ENCODE measurements at regions not wholly inside any gene's neighbourhood (a gene's known extent, or its start where the extent isn't known, plus 50 kb on each side); places are given as distances from the start of the nearest gene placed in this dataset.

GRCh38 chr15:34700891-34701427, 53.8 kb downstream of the GJD2 start:
- Histone ChIP-seq H3K4me1 (no peaks in the 10 kb centered on the region), H3K9me3 (no peaks in the 10 kb centered on the region), H3K36me3 (no peaks in the 10 kb centered on the region), H3K27ac (no peak overlapping the region), H3K27me3 (no peaks in the 10 kb centered on the region), H3K4me3 (no peak overlapping the region)
- intact Hi-C loops (cut with DNase I; ENCODE audit: low total_unique reads): no loop called here
- WGBS, 5 donors: 68 to 85% (median 80%) methylated on average over 4 of the region's 4 CpGs
- no peak for TF ChIP-seq CTCF (IDR thresholded peaks at IDR 0.05)
- no peak for TF ChIP-seq EP300 (IDR thresholded peaks at IDR 0.05)
- TF ChIP-seq POLR2A (IDR thresholded peaks at IDR 0.05): no peak
- TF ChIP-seq POLR2AphosphoS5 (IDR thresholded peaks at IDR 0.05): no peak
- DNase-seq: no peak

- intact Hi-C loops (cut with DNase I; ENCODE audit: low total_unique reads): no loop called here
Observed at GRCh38 chr15:34699968-34700640, 54.7 kb downstream of the GJD2 start.

GRCh38 chr15:34696506-34696905, 58.3 kb downstream of the GJD2 start:
- intact Hi-C loops (cut with DNase I; ENCODE audit: low total_unique reads): no loop called here
- H3K4me1 ChIP-seq: no peaks in the 10 kb centered on the region
- TF ChIP-seq POLR2AphosphoS5 (IDR thresholded peaks at IDR 0.05) (no peak), CTCF (IDR thresholded peaks at IDR 0.05) (no peak), POLR2A (IDR thresholded peaks at IDR 0.05) (no peak), EP300 (IDR thresholded peaks at IDR 0.05) (no peak)
- H3K27me3 ChIP-seq: peaks cover 0 to 17% (median 0%) of the 10 kb centered on the region in 3 donors
- no peak for DNase-seq
- no peaks in the 10 kb centered on the region for H3K9me3 ChIP-seq
- no peak overlapping the region for H3K27ac ChIP-seq
- 30 to 56% (median 52%) methylated on average over 1 of the region's 1 CpG for WGBS, 5 donors
- H3K4me3 ChIP-seq: no peak overlapping the region
- no peaks in the 10 kb centered on the region for H3K36me3 ChIP-seq

More at GRCh38 chr15:34699968-34700640, 54.7 kb downstream of the GJD2 start:
- Histone ChIP-seq H3K9me3 (no peaks in the 10 kb centered on the region), H3K4me1 (no peaks in the 10 kb centered on the region), H3K27ac (no peak overlapping the region), H3K27me3 (no peaks in the 10 kb centered on the region), H3K4me3 (no peak overlapping the region), H3K36me3 (no peaks in the 10 kb centered on the region)
- TF ChIP-seq CTCF (IDR thresholded peaks at IDR 0.05) (no peak), POLR2A (IDR thresholded peaks at IDR 0.05) (no peak), POLR2AphosphoS5 (IDR thresholded peaks at IDR 0.05) (no peak), EP300 (IDR thresholded peaks at IDR 0.05) (no peak)
- WGBS, 5 donors: 43 to 64% (median 61%) methylated on average over 4 of the region's 4 CpGs
- no peak for DNase-seq

- Histone ChIP-seq H3K27ac (no peak overlapping the region), H3K4me3 (no peak overlapping the region), H3K27me3 (peaks cover 0 to 17% (median 0%) of the 10 kb centered on the region in 3 donors), H3K36me3 (no peaks in the 10 kb centered on the region), H3K9me3 (peaks cover 0 to 1% (median 0%) of the 10 kb centered on the region in 4 donors), H3K4me1 (no peaks in the 10 kb centered on the region)
- intact Hi-C loops (cut with DNase I; ENCODE audit: low total_unique reads): no loop called here
- no peak for TF ChIP-seq EP300 (IDR thresholded peaks at IDR 0.05)
- no peak for TF ChIP-seq POLR2AphosphoS5 (IDR thresholded peaks at IDR 0.05)
- TF ChIP-seq POLR2A (IDR thresholded peaks at IDR 0.05): no peak
- no peak for TF ChIP-seq CTCF (IDR thresholded peaks at IDR 0.05)
- 69 to 81% (median 80%) methylated on average over 4 of the region's 4 CpGs for WGBS, 5 donors
- DNase-seq: no peak
Observed at GRCh38 chr15:34693053-34693744, 61.6 kb downstream of the GJD2 start.
